ENCODE measurements at regions not wholly inside any gene's neighbourhood (a gene's known extent, or its start where the extent isn't known, plus 50 kb on each side); places are given as distances from the start of the nearest gene placed in this dataset.

GRCh38 chr10:4556527-4556926, 269.5 kb upstream of the AKR1E2 start:
- ChIA-PET CTCF (no interaction called here), POLR2A (no interaction called here)
- no peak for TF ChIP-seq EMX1 (CRISPR knock-in tag; IDR thresholded peaks at IDR 0.05)
- no peak overlapping the region for H3K27ac Mint-ChIP-seq
- ATAC-seq (no peak), DNase-seq (ENCODE audit: low spot score) (no peak)
- H3K9me3 Mint-ChIP-seq: no peaks in the 10 kb centered on the region
- H3K27me3 Mint-ChIP-seq (ENCODE audit: low read depth): no peaks in the 10 kb centered on the region
- H3K4me1 Mint-ChIP-seq: peaks cover 8% of the 10 kb centered on the region
- H3K4me3 Mint-ChIP-seq: no peak overlapping the region
- H3K36me3 Mint-ChIP-seq: no peaks in the 10 kb centered on the region

GRCh38 chr10:4555920-4556319, 270.1 kb upstream of the AKR1E2 start:
- Mint-ChIP-seq H3K9me3 (no peaks in the 10 kb centered on the region), H3K4me1 (peaks cover 8% of the 10 kb centered on the region), H3K4me3 (no peak overlapping the region), H3K27me3 (ENCODE audit: low read depth) (no peaks in the 10 kb centered on the region), H3K27ac (no peak overlapping the region), H3K36me3 (no peaks in the 10 kb centered on the region)
- ChIA-PET CTCF (no interaction called here), POLR2A (no interaction called here)
- ATAC-seq (peak; percentile 63), DNase-seq (ENCODE audit: low spot score) (no peak)
- TF ChIP-seq ZNF532 (CRISPR knock-in tag; IDR thresholded peaks at IDR 0.05; ENCODE audit: borderline replicate concordance) (no peak), ZBTB21 (CRISPR knock-in tag; IDR thresholded peaks at IDR 0.05; ENCODE audit: borderline replicate concordance) (no peak), NR1H2 (CRISPR knock-in tag; IDR thresholded peaks at IDR 0.05) (no peak), MLX (CRISPR knock-in tag; IDR thresholded peaks at IDR 0.05) (no peak)

- ChIA-PET POLR2A (interaction anchor here (0.6 kb wide), 2 partner anchors 216 to 1549 kb away, joined by 4 to 6 read pairs; no protein-coding TSS in a partner anchor), CTCF (interaction anchor here (0.8 kb wide), 1 partner anchor 108 kb away, joined by 3 read pairs; no protein-coding TSS in a partner anchor)
- Mint-ChIP-seq H3K36me3 (no peaks in the 10 kb centered on the region), H3K4me3 (no peak overlapping the region), H3K27me3 (ENCODE audit: low read depth) (no peaks in the 10 kb centered on the region), H3K9me3 (no peaks in the 10 kb centered on the region), H3K4me1 (no peaks in the 10 kb centered on the region), H3K27ac (no peak overlapping the region)
- no peak for DNase-seq (ENCODE audit: low spot score)
- ATAC-seq: 0 out of 2 replicates have a peak, but pooled peaks have one; percentile 18
- TF ChIP-seq OVOL2 (CRISPR knock-in tag; IDR thresholded peaks at IDR 0.05; ENCODE audit: borderline replicate concordance) (no peak), ZNF232 (CRISPR knock-in tag; IDR thresholded peaks at IDR 0.05) (no peak), TP53 (CRISPR knock-in tag; IDR thresholded peaks at IDR 0.05) (no peak), NFATC4 (CRISPR knock-in tag; IDR thresholded peaks at IDR 0.05) (no peak), FOXP4 (CRISPR knock-in tag; IDR thresholded peaks at IDR 0.05) (no peak), ZNF416 (CRISPR knock-in tag; IDR thresholded peaks at IDR 0.05) (no peak), ZBTB21 (CRISPR knock-in tag; IDR thresholded peaks at IDR 0.05; ENCODE audit: borderline replicate concordance) (no peak), TEAD4 (CRISPR knock-in tag; IDR thresholded peaks at IDR 0.05) (no peak), IRF2 (CRISPR knock-in tag; IDR thresholded peaks at IDR 0.05; ENCODE audit: borderline replicate concordance, low read depth) (no peak), ZNF138 (CRISPR knock-in tag; conservative IDR thresholded peaks at IDR 0.05) (no peak)
Observed at GRCh38 chr10:4549139-4549653, 276.8 kb upstream of the AKR1E2 start.
